ENCODE measurements at regions not wholly inside any gene's neighbourhood (a gene's known extent, or its start where the extent isn't known, plus 50 kb on each side); places are given as distances from the start of the nearest gene placed in this dataset.

DNA sequence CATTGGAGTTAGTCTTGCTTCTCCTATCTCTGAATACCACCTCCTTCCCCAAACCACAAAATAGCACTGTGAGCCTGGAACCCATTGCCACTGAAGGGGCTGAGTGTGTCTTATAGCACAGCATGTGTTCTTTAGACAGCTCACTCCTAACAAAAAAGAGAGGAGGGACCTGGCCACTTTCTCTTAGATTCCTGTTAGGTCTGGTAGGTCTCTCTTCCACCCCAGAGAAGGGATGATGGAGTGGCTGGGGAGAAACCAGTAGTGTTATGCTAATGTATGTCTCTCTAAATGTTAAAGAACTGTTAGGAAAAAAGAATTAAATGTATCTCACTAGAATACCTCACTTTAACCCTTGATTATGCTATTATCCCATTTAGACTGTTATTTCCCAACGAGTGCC, 340.3 kb downstream of the EPHA7 start:
- Mint-ChIP-seq H3K4me1 (no peaks in the 10 kb centered on the region), H3K27ac (no peak overlapping the region), H3K9me3 (peaks cover 0 to 2% (median 0%) of the 10 kb centered on the region in 7 donors), H3K36me3 (no peaks in the 10 kb centered on the region), H3K4me3 (no peak overlapping the region), H3K27me3 (ENCODE audit: low read depth in 3 of 3) (peaks cover 0 to 1% (median 0%) of the 10 kb centered on the region in 3 donors)
- no peak for DNase-seq
- H3K4me1 ChIP-seq (ENCODE audit: control insufficient read depth in 1 of 2, insufficient read depth in 2 of 2, low read length in 2 of 2), result no peaks in the 10 kb centered on the region
- H4K20me1 ChIP-seq (ENCODE audit: insufficient read depth, low read length), result no peaks in the 10 kb centered on the region
- H3K9me3 ChIP-seq (replicated peaks in 1 of 2; ENCODE audit: control insufficient read depth in 1 of 2, insufficient read depth in 1 of 2, low read length in 2 of 2), result no peaks in the 10 kb centered on the region
- intact Hi-C loops (cut with micrococcal nuclease), result no loop called here
- no peak overlapping the region for H3K9ac ChIP-seq (ENCODE audit: insufficient read depth, low read length, poor library complexity, severe bottlenecking)
- H3K27me3 ChIP-seq (ENCODE audit: control insufficient read depth in 2 of 2, insufficient read depth in 2 of 2, low read length in 2 of 2), result no peaks in the 10 kb centered on the region
- no peak overlapping the region for H2AFZ ChIP-seq (ENCODE audit: insufficient read depth, low read depth, low read length, poor library complexity, severe bottlenecking)
- no peak overlapping the region for H3K27ac ChIP-seq (ENCODE audit: low read depth in 1 of 2, low read length in 2 of 2)
- WGBS (ENCODE audit: insufficient coverage), result no CpG with 5 or more reads among the region's 1 CpG
- no peaks in the 10 kb centered on the region for H3K79me2 ChIP-seq (ENCODE audit: insufficient read depth, low read length)
- H3K4me2 ChIP-seq (replicated peaks; ENCODE audit: extremely low read depth, low read length, poor library complexity, severe bottlenecking), result no peak overlapping the region
- H3K36me3 ChIP-seq (replicated peaks in 1 of 2; ENCODE audit: control insufficient read depth in 1 of 2, insufficient read depth in 2 of 2, low read length in 2 of 2), result no peaks in the 10 kb centered on the region
- H3K4me3 ChIP-seq (replicated peaks in 1 of 3; ENCODE audit: low read depth in 2 of 3, low read length in 3 of 3), result no peak overlapping the region
- TF ChIP-seq, protein P1, sequence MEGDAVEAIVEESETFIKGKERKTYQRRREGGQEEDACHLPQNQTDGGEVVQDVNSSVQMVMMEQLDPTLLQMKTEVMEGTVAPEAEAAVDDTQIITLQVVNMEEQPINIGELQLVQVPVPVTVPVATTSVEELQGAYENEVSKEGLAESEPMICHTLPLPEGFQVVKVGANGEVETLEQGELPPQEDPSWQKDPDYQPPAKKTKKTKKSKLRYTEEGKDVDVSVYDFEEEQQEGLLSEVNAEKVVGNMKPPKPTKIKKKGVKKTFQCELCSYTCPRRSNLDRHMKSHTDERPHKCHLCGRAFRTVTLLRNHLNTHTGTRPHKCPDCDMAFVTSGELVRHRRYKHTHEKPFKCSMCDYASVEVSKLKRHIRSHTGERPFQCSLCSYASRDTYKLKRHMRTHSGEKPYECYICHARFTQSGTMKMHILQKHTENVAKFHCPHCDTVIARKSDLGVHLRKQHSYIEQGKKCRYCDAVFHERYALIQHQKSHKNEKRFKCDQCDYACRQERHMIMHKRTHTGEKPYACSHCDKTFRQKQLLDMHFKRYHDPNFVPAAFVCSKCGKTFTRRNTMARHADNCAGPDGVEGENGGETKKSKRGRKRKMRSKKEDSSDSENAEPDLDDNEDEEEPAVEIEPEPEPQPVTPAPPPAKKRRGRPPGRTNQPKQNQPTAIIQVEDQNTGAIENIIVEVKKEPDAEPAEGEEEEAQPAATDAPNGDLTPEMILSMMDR (IDR thresholded peaks at IDR 0.05), result no peak

DNA sequence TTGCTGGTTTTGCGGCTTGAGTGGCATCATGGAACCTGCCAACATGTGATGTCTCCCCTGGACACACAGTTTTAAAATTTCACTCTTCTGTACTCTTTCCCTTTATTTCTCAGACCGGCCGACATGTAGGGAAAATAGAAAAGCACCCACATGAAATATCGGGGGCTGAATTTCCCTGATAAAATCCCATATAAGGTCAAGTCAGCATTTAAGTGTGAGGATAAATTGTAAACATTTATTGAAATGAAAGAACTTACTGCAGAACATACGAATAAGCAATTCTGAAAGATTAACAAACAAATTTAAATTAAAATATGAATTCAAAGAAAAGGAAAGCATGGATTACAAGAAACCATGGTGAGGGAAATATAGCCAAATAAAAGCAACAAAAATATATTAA, 345.5 kb downstream of the EPHA7 start:
- H3K27me3 Mint-ChIP-seq (ENCODE audit: low read depth in 3 of 3), result peaks cover 0 to 1% (median 0%) of the 10 kb centered on the region in 3 donors
- peaks cover 0 to 12% (median 3%) of the 10 kb centered on the region in 7 donors for H3K9me3 Mint-ChIP-seq
- no peaks in the 10 kb centered on the region for H3K79me2 ChIP-seq (ENCODE audit: insufficient read depth, low read length)
- no peak overlapping the region for H3K27ac Mint-ChIP-seq
- H3K36me3 Mint-ChIP-seq, result no peaks in the 10 kb centered on the region
- TF ChIP-seq, protein P1 (IDR thresholded peaks at IDR 0.05), result no peak
- intact Hi-C loops (cut with micrococcal nuclease), result no loop called here
- no peak for DNase-seq
- no peak overlapping the region for H3K4me2 ChIP-seq (replicated peaks; ENCODE audit: extremely low read depth, low read length, poor library complexity, severe bottlenecking)
- H3K27me3 ChIP-seq (ENCODE audit: control insufficient read depth in 2 of 2, insufficient read depth in 2 of 2, low read length in 2 of 2), result no peaks in the 10 kb centered on the region
- no peaks in the 10 kb centered on the region for H3K36me3 ChIP-seq (replicated peaks in 1 of 2; ENCODE audit: control insufficient read depth in 1 of 2, insufficient read depth in 2 of 2, low read length in 2 of 2)
- no peak overlapping the region for H3K27ac ChIP-seq (ENCODE audit: low read depth in 1 of 2, low read length in 2 of 2)
- H3K4me3 Mint-ChIP-seq, result no peak overlapping the region
- H3K4me1 Mint-ChIP-seq, result no peaks in the 10 kb centered on the region
- WGBS (ENCODE audit: insufficient coverage), result 80% methylated on average over 1 of the region's 5 CpGs
- no peaks in the 10 kb centered on the region for H3K9me3 ChIP-seq (replicated peaks in 1 of 2; ENCODE audit: control insufficient read depth in 1 of 2, insufficient read depth in 1 of 2, low read length in 2 of 2)
- H2AFZ ChIP-seq (ENCODE audit: insufficient read depth, low read depth, low read length, poor library complexity, severe bottlenecking), result no peak overlapping the region
- H3K4me3 ChIP-seq (replicated peaks in 1 of 3; ENCODE audit: low read depth in 2 of 3, low read length in 3 of 3), result no peak overlapping the region
- no peak overlapping the region for H3K9ac ChIP-seq (ENCODE audit: insufficient read depth, low read length, poor library complexity, severe bottlenecking)
- no peaks in the 10 kb centered on the region for H3K4me1 ChIP-seq (ENCODE audit: control insufficient read depth in 1 of 2, insufficient read depth in 2 of 2, low read length in 2 of 2)
- H4K20me1 ChIP-seq (ENCODE audit: insufficient read depth, low read length), result no peaks in the 10 kb centered on the region
